HepG2 (cell line): ENCODE measurements at regions not wholly inside any gene's neighbourhood (a gene's known extent, or its start where the extent isn't known, plus 50 kb on each side); places are given as distances from the start of the nearest gene placed in this dataset.

ENCODE experiments used
- ATAC-seq: fragments of 200-7000 bp; cut with Tn5 transposase; 3 replicates; pipeline ENCODE4 v1.9.1; 2020; ENCODE audit warnings: mild to moderate bottlenecking, moderate library complexity
- BruUV-seq: library from RNA; stranded (reverse); fragments of 400-500 nt; replicated peaks from 2 replicates; lab custom pipeline; 2021; lab: Mats Ljungman, UMichigan
- CTCF ChIA-PET: fragments of 300-600 bp; formaldehyde crosslinking; extraction: SDS; loops from one replicate; lab custom pipeline; 2021; ENCODE audit warnings: low total read pairs, inconsistent platforms, low intra/inter-chr PET ratio; lab: Yijun Ruan, JAX
- POLR2A ChIA-PET: fragments of 350-600 bp; sonication (Branson Sonifier 250); formaldehyde crosslinking; loops from one replicate; lab custom pipeline; 2020; ENCODE audit warnings: antibody characterized with exemption, inconsistent platforms; lab: Yijun Ruan, JAX
- DNase-seq: peaks from one replicate; pipeline ENCODE4 v3.0.0-alpha.2; 2015; ENCODE audit warnings: low spot score
- FAIRE-seq: peaks from 3 replicates; lab custom pipeline; 2011; peaks lifted over from hg19 to GRCh38; lab: Jason Lieb, UNC
- H2AFZ ChIP-seq: one replicate; pipeline ENCODE4 v1.6.1; 2011; ENCODE audit warnings: low read length, inconsistent platforms
- H3K27ac ChIP-seq: fragments of 300-600 bp; 3 replicates; pipeline ENCODE4 v1.8.0; 2011; ENCODE audit warnings: mixed run types, mild to moderate bottlenecking, mixed read lengths, low read length, inconsistent platforms; ENCODE audit not compliant: insufficient read depth; ENCODE audit errors: extremely low read length
- H3K27me3 ChIP-seq, 2 experiments: fragments of 200-600 bp in 1 of 2; 2 replicates in 1 of 2; 3 replicates in 1 of 2; pipeline versions ENCODE4 v1.6.0 to v1.8.0; 2011; ENCODE audit warnings: low read length in 2 of 2, mild to moderate bottlenecking in 2 of 2, moderate library complexity in 2 of 2, inconsistent platforms in 1 of 2; ENCODE audit not compliant: insufficient read depth in 2 of 2, control insufficient read depth in 1 of 2
- H3K36me3 ChIP-seq, 2 experiments: fragments of 200-600 bp in 1 of 2; replicated peaks in 1 of 2; 2 replicates in 1 of 2; 3 replicates in 1 of 2; pipeline versions ENCODE4 v1.5.1 to v1.8.0; 2011; ENCODE audit warnings: low read length in 2 of 2, inconsistent platforms in 1 of 2; ENCODE audit not compliant: insufficient read depth in 2 of 2, control insufficient read depth in 1 of 2
- H3K4me1 ChIP-seq: 2 replicates; pipeline ENCODE4 v1.5.1; 2012; ENCODE audit warnings: low read length, inconsistent platforms; ENCODE audit not compliant: insufficient read depth
- H3K4me2 ChIP-seq: 2 replicates; pipeline ENCODE4 v1.6.0; 2011; ENCODE audit warnings: low read depth, low read length, inconsistent platforms
- H3K4me3 ChIP-seq, 3 experiments: fragments of 200-600 bp in 1 of 3; sonication (generic), shearing (Covaris generic) in 1 of 3; replicated peaks in 1 of 3; 2 replicates each; pipeline ENCODE4 v1.5.1; 2011 to 2016; ENCODE audit warnings: low read length in 3 of 3, inconsistent platforms in 2 of 3, low read depth in 2 of 3, mild to moderate bottlenecking in 2 of 3, control low read depth in 1 of 3, mixed read lengths in 1 of 3; ENCODE audit not compliant: insufficient read depth in 1 of 3
- H3K79me2 ChIP-seq: one replicate; pipeline ENCODE4 v1.6.1; 2011; ENCODE audit warnings: low read length, inconsistent platforms; ENCODE audit not compliant: insufficient read depth
- H3K9ac ChIP-seq: 2 replicates; pipeline ENCODE4 v1.6.0; 2011; ENCODE audit warnings: mild to moderate bottlenecking, low read depth, low read length, inconsistent platforms; ENCODE audit not compliant: insufficient read depth
- H3K9me3 ChIP-seq: 2 replicates; pipeline ENCODE4 v1.5.1; 2012; ENCODE audit warnings: mild to moderate bottlenecking, low read length
- H4K20me1 ChIP-seq: 2 replicates; pipeline ENCODE4 v1.6.0; 2011; ENCODE audit warnings: inconsistent platforms, mild to moderate bottlenecking, low read length, moderate library complexity; ENCODE audit not compliant: insufficient read depth
- CREB1 ChIP-seq, 2 experiments: fragments of 450-650 bp in 1 of 2; IDR thresholded peaks; 2 replicates each; pipeline ENCODE4 v1.6.1; 2016 to 2017; ENCODE audit warnings: control low read depth in 1 of 2, mild to moderate bottlenecking in 1 of 2, missing compliant biosample characterization in 1 of 2, missing genetic modification characterization in 1 of 2
- DMAP1 ChIP-seq: IDR thresholded peaks from 2 replicates; pipeline ENCODE4 v1.6.1; 2016
- HMG20B ChIP-seq: conservative IDR thresholded peaks from 2 replicates; pipeline ENCODE4 v1.6.1; 2016; ENCODE audit warnings: missing genetic modification reagents, missing compliant biosample characterization
- KIAA2018 ChIP-seq: sonication (generic); formaldehyde crosslinking; IDR thresholded peaks from 2 replicates; pipeline ENCODE4 v1.5.0; 2020; ENCODE audit warnings: mild to moderate bottlenecking, missing genetic modification reagents, borderline replicate concordance
- MAFK ChIP-seq, 2 experiments: IDR thresholded peaks in 1 of 2; conservative IDR thresholded peaks in 1 of 2; 2 replicates each; pipeline ENCODE4 v1.6.1; 2011; ENCODE audit warnings: improper control_type of control experiment in 2 of 2, low read length in 2 of 2
- SIN3B ChIP-seq: fragments of 150-350 bp; IDR thresholded peaks from 2 replicates; pipeline ENCODE4 v1.6.1; 2014; ENCODE audit warnings: low read length
- WGBS: methylation state at CpG from one replicate; pipeline ENCODE4 v1.1.6; 2017; ENCODE audit warnings: low lambda C conversion rate; 5-methylcytosine and 5-hydroxymethylcytosine counted together
- in situ Hi-C: cut with HindIII; loops from 2 replicates; pipeline ENCODE4 v1.10.0; 2017; ENCODE audit warnings: low pct_unique_long_range_greater_than_20kb; ENCODE audit not compliant: extremely low pct_ligation_motif_present
- intact Hi-C: fragments of 100-400 bp; cut with micrococcal nuclease; formaldehyde crosslinking; loops from one replicate; pipeline ENCODE4 v1.10.0; 2022; ENCODE audit not compliant: unreplicated experiment
- TF ChIP-seq, protein P1 (sequence below): IDR thresholded peaks from 2 replicates; pipeline ENCODE4 v1.6.1; 2016; ENCODE audit warnings: low read depth, control low read depth
- TF ChIP-seq, protein P2 (sequence below): sonication (generic); formaldehyde crosslinking; IDR thresholded peaks from 2 replicates; pipeline ENCODE4 v1.4.0; 2020; ENCODE audit warnings: missing genetic modification reagents, low read depth, mild to moderate bottlenecking, borderline replicate concordance
- TF ChIP-seq, protein P3 (sequence below): sonication (generic); formaldehyde crosslinking; conservative IDR thresholded peaks from 2 replicates; pipeline ENCODE4 v1.5.0; 2020; ENCODE audit warnings: missing genetic modification reagents

DNA sequence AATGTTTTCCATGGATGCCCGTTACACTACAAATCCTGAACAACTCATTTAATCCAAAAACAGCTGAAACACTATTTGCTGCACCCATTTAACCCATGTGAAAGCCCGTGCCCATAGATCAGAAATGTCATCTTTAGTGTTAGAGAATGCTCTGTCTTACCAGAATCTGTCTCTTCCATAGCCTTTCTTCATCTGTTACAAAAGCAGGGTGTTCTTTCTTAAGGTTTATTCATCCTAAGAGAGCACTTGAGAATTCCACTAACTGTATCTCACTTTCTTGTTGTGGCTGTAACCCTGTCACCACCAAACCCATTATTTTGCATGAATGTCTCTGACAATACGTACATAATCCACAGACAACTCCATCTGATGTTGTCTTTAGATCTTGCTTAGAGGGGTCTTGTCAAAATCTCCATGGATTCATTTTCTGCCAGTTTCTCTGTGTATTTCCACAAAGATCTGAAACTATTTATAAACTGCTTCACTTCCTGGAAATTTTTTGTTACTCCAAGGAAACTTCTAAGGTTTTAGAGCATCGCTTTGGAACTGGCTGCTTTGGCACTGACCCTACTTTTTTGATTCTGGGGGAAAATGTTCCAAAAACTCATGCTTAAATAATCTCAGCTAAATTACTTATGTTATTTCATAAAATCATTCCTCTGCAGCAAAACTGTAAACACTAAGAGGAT is 167.8 kb upstream of the CCDC54 start:
- no peak overlapping the region for H3K9ac ChIP-seq
- WGBS = 1% methylated on average over 4 of the region's 4 CpGs
- no peak for ATAC-seq
- no peak overlapping the region for H3K4me3 ChIP-seq
- no peak overlapping the region for H3K27ac ChIP-seq
- ChIA-PET POLR2A (no interaction called here), CTCF (no interaction called here)
- H3K36me3 ChIP-seq = no peaks in the 10 kb centered on the region
- no peaks in the 10 kb centered on the region for H3K9me3 ChIP-seq
- in situ Hi-C loops = no loop called here
- no peaks in the 10 kb centered on the region; a peak in 1 of 5 replicates for H3K27me3 ChIP-seq
- FAIRE-seq = no peak
- no peaks in the 10 kb centered on the region for H4K20me1 ChIP-seq
- no peak for DNase-seq
- H3K79me2 ChIP-seq = no peaks in the 10 kb centered on the region
- H3K4me1 ChIP-seq = no peaks in the 10 kb centered on the region
- TF ChIP-seq, protein P1, sequence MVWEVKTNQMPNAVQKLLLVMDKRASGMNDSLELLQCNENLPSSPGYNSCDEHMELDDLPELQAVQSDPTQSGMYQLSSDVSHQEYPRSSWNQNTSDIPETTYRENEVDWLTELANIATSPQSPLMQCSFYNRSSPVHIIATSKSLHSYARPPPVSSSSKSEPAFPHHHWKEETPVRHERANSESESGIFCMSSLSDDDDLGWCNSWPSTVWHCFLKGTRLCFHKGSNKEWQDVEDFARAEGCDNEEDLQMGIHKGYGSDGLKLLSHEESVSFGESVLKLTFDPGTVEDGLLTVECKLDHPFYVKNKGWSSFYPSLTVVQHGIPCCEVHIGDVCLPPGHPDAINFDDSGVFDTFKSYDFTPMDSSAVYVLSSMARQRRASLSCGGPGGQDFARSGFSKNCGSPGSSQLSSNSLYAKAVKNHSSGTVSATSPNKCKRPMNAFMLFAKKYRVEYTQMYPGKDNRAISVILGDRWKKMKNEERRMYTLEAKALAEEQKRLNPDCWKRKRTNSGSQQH (CRISPR knock-in tag) = no peak
- TF ChIP-seq, protein P2, sequence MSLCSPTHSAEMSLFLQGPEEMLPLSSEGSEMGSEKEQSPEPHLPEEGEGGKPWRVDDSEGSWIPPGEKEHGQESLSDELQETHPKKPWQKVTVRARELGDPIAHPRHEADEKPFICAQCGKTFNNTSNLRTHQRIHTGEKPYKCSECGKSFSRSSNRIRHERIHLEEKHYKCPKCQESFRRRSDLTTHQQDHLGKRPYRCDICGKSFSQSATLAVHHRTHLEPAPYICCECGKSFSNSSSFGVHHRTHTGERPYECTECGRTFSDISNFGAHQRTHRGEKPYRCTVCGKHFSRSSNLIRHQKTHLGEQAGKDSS = no peak
- TF ChIP-seq DMAP1 = no peak
- no peak for TF ChIP-seq MAFK (conservative IDR thresholded peaks at IDR 0.05 in 1 of 2, IDR thresholded peaks at IDR 0.05 in 1 of 2; ENCODE audit: low read length in 2 of 2)
- TF ChIP-seq, protein P3, sequence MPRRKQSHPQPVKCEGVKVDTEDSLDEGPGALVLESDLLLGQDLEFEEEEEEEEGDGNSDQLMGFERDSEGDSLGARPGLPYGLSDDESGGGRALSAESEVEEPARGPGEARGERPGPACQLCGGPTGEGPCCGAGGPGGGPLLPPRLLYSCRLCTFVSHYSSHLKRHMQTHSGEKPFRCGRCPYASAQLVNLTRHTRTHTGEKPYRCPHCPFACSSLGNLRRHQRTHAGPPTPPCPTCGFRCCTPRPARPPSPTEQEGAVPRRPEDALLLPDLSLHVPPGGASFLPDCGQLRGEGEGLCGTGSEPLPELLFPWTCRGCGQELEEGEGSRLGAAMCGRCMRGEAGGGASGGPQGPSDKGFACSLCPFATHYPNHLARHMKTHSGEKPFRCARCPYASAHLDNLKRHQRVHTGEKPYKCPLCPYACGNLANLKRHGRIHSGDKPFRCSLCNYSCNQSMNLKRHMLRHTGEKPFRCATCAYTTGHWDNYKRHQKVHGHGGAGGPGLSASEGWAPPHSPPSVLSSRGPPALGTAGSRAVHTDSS (CRISPR knock-in tag) = no peak
- TF ChIP-seq HMG20B (CRISPR knock-in tag) = no peak
- TF ChIP-seq KIAA2018 (CRISPR knock-in tag) = no peak
- no peak for TF ChIP-seq SIN3B
- no peak for TF ChIP-seq CREB1 (IDR thresholded peaks at IDR 0.05)
- no peak for TF ChIP-seq CREB1 (CRISPR knock-in tag; IDR thresholded peaks at IDR 0.05)
- H2AFZ ChIP-seq = no peak overlapping the region
- no peak overlapping the region for H3K4me2 ChIP-seq
- intact Hi-C loops = no loop called here
- no TSS peak for BruUV-seq
